Fibroblast of pulmonary artery (primary cell): ENCODE measurements at regions not wholly inside any gene's neighbourhood (a gene's known extent, or its start where the extent isn't known, plus 50 kb on each side); places are given as distances from the start of the nearest gene placed in this dataset.

Experiments
- DNase-seq: peaks from one replicate; pipeline ENCODE4 v3.0.0-alpha.2; 2010; ENCODE audit warnings: low read depth
- H3K4me3 ChIP-seq: replicated peaks from 2 replicates; pipeline ENCODE4 v1.5.1; 2011; ENCODE audit warnings: low read depth, mild to moderate bottlenecking, control low read depth, low read length, moderate library complexity
- TF ChIP-seq, protein P1 (sequence below): IDR thresholded peaks from 2 replicates; pipeline ENCODE4 v1.5.1; 2011; ENCODE audit warnings: mild to moderate bottlenecking, control low read depth, low read length, inconsistent platforms; ENCODE audit errors: missing control alignments

DNA sequence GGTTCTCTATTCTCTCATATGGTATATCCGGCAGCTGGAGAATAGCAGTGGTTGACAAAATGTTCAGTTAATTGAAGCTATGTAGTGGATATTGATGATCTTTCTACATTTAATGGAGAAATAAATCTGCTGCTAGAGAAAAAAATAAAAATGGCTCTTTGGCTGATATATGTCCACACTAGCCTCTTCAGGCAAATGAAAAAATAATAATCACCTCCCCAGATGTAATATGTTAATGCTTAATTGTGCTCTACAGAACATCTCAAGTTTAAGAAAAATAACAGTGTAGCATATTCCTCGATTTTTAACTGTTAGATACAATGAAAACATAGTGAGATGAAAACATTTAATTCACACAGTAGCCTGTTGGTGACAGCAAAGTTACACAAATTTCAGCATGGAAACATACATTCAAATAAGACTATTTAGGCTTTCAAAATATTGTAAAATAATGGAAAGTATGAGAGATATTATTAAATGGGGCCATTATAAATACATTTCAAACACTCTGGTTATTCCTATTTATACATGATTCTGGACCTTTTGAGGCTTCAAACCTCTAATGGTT lies 543.0 kb downstream of the MAT2B start:
- DNase-seq, result peak; percentile 70
- TF ChIP-seq, protein P1, sequence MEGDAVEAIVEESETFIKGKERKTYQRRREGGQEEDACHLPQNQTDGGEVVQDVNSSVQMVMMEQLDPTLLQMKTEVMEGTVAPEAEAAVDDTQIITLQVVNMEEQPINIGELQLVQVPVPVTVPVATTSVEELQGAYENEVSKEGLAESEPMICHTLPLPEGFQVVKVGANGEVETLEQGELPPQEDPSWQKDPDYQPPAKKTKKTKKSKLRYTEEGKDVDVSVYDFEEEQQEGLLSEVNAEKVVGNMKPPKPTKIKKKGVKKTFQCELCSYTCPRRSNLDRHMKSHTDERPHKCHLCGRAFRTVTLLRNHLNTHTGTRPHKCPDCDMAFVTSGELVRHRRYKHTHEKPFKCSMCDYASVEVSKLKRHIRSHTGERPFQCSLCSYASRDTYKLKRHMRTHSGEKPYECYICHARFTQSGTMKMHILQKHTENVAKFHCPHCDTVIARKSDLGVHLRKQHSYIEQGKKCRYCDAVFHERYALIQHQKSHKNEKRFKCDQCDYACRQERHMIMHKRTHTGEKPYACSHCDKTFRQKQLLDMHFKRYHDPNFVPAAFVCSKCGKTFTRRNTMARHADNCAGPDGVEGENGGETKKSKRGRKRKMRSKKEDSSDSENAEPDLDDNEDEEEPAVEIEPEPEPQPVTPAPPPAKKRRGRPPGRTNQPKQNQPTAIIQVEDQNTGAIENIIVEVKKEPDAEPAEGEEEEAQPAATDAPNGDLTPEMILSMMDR, result peak; percentile 49
- H3K4me3 ChIP-seq, result no peak overlapping the region

DNA sequence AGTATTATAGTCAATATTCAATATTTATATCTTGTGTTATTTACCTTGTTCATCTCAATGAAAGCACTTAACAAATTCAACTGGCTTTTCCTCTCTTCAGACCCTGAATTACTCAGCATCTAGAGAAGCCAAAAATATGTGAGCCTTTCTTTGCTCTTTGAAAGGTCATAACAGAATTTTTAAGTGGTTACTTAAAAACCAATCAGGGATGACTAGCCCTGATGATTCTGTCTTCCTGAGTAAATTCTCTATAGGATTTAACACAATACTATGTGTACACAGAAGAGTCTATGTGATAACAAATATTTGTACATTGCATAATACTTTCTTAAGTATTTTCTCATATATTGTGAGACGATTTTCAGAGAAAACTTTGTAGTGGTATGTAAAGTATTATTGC lies 546.3 kb downstream of the MAT2B start:
- H3K4me3 ChIP-seq, result no peak overlapping the region
- TF ChIP-seq, protein P1, result no peak
- peak; percentile 62 for DNase-seq

DNA sequence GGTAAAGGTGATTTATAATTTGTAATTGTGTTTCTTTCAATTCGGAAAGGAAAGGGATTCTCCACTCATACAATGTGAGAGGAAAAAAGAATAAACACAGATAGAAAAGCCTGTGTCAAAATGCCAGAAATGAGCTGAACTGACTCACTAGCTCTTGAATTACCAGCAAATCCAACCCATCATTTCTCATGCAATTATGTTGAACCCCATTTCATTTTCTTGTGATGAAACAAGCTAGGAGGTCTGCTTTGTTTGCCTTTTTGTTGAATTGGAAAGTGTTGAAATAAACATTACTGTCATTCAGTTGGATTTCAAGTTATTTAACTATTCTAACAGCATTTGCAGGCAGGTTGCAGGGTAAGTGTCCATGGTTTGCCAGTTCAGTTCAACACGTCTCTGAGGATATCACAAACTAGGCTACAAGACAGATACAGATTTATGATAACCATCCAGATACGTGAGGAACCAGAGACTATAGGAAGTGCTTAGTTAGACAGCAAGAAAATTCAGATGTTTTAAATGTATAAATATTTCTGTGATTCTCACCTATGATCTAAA lies 547.2 kb downstream of the MAT2B start:
- DNase-seq, result peak; percentile 47
- TF ChIP-seq, protein P1, result no peak
- H3K4me3 ChIP-seq, result no peak overlapping the region

GRCh38 chr5:164053123-164053522 lies 547.7 kb downstream of the MAT2B start:
- TF ChIP-seq, protein P1, result no peak
- no peak overlapping the region for H3K4me3 ChIP-seq
- no peak for DNase-seq

GRCh38 chr5:164054461-164054860 lies 549.0 kb downstream of the MAT2B start:
- TF ChIP-seq, protein P1, result no peak
- no peak for DNase-seq
- no peak overlapping the region for H3K4me3 ChIP-seq

DNA sequence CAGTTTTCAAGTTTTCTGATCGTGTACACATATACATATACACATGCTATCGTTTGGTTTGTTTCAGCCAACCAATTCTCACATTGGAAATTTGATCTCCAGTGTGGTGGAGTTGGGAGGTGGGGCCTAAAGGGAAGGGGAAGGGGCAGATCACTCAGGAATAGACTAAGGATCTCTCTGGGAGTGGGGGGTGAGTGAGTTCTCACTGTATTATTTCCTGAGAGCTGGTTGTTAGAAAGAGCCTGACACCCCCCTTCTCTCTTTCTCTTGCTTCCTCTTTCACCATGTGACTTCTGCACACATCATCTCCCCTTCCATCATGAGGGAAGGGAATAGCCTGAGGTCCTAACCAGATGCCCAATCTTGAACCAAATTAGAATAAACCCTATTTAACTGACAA lies 551.7 kb downstream of the MAT2B start:
- no peak for DNase-seq
- TF ChIP-seq, protein P1, result no peak

GRCh38 chr5:164058621-164059020 lies 553.2 kb downstream of the MAT2B start:
- TF ChIP-seq, protein P1, result no peak
- H3K4me3 ChIP-seq, result no peak overlapping the region
- no peak for DNase-seq

More for the DNA sequence above, 551.7 kb downstream of the MAT2B start:
- H3K4me3 ChIP-seq, result no peak overlapping the region
